CD4-positive, alpha-beta T cell treated with Interleukin-1 beta for 1 hour (primary cell): ENCODE measurements at regions not wholly inside any gene's neighbourhood (a gene's known extent, or its start where the extent isn't known, plus 50 kb on each side); places are given as distances from the start of the nearest gene placed in this dataset.

Experiments
- DNase-seq, 2 donors: peaks; one replicate each; pipeline ENCODE4 v3.0.0-alpha.2; 2020 to 2022

DNA sequence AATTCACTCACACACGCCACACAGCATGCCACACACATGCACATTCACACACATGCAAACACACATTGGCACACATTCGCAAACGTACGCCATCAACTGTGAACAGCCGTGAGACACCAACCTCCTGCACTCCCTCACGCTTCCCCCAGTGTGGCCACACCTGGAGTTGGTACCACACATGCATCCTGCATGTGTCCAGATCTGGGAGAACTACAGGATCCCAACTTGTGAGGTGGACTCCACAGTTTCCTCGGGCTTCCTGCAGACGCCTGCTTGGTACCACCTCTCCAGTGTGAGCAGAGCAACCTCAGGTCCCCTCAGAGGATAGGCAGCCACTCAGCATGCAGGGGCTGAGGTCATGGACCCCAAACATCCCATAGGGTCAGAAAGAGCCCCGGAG lies 239.0 kb downstream of the EIPR1 start:
- no peak for DNase-seq

DNA sequence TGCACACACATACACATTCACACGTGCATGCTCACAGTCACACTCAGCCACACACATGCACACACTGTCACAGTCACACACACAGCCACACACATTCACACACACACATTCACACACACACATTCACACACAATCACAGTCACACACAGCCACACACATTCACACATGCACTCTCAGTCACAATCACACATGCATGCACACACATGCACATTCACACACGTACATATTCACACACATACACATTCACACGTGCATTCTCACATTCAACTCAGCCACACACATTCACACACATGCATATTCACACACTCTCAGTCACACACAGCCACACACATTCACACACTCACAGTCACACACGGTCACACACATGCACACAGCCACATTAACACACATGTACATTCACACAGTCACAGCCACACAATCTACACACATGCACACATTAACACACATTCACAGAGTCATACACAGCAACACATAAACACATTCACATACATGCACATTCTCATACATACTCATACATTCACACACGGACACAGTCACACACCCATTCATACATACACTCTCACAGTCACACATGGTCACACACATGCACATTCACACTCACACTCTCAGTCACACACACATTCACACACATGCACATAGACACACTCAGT lies 239.8 kb downstream of the EIPR1 start:
- DNase-seq = no peak

DNA sequence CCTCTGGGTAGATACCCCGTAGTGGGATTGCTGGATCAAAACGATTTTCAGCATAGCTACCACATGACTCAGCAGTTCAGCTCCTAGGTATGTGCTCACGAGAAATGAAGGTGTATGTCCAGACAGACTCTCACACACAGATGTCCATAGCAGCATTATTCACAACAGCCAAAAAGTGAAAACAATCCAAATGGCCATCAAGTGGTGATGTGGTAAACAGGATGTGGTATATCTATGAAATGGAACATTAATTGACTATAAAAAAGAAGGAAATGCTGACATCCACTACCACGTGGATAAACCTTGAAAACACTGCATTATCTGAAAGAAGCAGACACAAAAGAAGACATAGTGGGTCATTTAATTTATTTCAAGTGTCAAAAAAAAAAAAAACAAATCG lies 241.9 kb downstream of the EIPR1 start:
- DNase-seq = no peak

DNA sequence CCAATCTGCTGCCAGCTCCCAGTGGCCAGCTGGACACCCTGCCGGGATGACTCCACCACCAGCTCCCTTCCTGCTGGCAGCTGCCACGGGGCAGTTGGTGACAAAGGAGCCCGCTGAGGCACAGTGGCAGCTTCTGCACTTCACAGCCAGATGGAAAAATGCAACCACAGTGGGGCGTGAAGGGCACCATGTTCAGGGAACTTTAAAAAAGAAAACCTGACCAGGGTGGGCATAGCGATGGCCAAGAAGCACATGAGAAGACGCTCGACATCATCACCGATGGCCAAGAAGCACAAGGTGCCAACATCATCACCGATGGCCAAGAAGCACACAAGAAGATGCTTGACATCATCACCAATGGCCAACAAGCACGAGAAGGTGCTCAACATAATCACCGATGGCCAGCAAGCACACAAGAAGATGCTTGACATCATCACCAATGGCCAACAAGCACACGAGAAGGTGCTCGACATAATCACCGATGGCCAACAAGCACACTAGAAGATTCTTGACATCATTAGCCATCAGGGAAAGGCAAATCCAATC lies 243.5 kb downstream of the EIPR1 start:
- DNase-seq = no peak

DNA sequence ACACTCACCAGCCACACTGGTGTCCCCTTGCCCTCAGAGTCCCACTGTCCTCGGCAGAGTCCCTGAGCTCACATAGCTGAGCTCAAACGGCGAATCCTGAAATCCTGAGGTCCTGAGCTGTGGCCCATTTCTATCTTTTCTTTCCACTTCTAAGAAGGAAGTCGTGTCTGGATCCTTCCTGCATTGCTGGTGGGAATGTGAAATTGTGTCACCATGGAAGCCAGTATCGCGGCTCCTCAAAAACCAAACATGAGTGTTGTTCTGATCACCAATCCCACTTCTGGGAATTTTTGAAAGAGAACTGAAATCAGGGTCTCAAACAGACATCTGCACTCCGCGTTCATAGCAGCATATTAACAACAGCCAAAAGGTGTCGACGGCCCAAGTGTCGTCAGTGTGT lies 244.7 kb downstream of the EIPR1 start:
- DNase-seq = no peak

DNA sequence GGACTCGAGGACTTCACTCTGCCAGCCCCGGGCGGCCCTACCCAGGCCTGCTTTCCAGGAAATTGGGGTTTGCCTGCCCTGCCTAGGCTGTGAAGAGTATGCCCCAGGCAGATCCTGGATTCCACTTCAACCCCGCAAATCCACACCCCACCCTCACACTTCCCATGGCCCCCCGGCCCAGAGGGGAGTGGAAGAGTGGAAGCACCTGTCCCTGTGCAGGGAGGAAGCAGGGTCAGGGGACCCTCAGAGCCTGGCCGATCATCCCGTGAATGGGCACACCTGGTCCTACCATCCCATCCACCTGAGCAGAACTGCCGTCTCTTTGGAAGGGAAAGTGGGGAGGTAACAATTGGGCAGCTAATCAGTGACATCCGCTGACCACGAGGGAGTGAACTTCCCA lies 245.2 kb downstream of the EIPR1 start:
- no peak for DNase-seq

DNA sequence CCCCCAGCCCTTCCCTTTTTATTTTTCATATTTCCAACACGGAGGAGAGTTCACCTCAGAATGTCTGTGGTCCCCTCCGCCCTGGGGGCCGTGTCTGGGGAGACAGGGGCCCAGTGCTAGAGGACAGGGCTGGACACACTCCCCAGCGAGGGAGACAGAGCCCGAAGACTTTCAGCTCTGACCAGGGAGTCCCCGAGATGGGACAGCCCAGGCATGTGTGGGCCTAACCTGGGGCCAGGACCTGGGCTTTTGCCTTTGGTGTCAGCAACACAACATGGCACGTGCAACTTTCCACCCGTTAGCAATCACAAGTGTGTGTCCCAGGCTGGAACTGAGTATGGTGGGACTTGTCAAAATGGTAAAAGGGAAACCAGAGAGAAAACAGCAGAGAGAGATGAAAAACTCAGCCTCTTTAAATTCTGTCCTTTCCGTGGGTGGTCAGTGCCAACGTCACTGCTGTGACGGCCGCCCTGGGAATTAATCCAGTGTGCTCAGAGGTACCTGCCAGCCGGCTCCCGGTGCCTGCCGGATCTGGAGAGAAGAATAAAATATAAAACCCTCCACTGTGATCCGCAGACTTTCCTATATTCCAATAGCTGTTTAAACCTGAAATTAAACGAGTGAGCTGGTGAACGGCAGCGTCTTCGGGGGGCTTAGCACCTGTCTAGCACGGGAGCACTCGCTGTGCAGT lies 245.8 kb downstream of the EIPR1 start:
- no peak for DNase-seq

DNA sequence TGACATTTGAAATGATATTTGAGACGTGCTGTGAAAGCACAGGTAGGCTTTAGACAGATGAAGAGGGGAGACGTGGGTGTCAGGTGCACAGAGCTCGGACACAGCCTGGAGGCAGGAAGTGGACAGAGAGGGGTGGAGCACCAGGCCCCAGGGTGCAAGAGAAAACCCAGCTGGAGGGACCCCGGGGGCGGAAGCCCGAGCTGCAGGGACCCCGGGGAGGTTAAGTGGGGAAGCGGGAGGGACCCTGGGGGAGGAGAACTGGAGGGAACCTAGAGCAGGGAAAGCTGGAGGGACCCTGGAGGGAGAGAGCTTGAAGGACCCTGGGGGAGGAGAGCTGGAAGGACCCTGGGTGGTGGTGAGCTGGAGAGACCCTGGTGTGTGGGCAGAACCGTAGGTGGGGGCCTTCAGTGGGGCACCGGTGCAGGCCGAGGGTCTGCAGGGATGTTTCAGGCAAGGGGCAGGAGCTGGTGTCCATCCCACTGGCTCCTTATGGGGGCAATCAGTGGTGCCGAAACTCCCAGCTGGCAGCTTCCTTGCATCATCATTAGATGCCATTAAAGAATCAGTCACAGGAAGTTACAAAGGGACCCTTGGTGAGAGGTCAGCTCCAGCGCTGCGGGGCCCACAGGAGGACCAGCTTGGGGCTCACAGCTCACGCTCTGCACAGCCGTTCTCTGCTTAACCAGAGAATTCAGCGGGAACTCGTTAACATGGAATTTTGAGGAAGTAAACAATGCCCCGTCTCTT lies 246.6 kb downstream of the EIPR1 start:
- no peak for DNase-seq

DNA sequence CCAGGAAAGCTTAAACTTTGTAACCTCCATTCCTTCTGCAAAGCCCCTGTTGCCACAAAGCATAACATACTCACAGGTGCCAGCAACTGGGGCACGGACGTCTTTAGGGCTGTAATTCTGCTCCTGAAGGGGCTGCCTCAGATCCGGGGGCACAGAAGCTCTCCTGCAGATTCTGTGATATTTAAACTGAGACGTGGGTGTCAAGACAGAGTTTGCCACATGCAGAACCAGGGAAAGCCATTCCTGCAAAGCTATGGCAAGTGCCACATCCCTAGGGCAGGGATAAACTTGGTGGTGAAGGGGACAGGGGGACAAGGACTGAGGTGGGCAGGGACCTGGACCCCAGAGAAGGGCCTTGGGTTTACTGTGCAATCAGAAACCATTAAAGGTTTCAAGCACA lies 247.2 kb downstream of the EIPR1 start:
- no peak for DNase-seq

DNA sequence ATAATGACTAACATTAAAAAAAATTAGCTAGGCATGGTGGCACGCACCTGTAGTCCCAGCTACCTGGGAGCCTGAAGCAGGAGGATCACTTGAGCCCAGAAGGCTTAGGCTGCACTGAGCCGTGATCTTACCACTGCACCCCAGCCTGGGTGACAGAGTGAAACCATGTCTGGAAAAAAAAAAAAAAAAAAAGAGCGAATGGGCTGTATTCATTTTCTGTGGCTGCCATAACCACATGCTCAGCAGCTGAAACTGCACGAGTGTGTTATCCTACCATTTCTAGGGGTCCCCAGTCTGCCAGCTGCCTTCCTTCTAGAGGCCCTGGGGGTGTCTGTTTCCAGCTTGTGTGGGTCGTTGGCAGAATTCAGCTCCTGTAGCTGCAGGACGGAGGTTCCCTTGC lies 247.8 kb downstream of the EIPR1 start:
- DNase-seq = no peak

DNA sequence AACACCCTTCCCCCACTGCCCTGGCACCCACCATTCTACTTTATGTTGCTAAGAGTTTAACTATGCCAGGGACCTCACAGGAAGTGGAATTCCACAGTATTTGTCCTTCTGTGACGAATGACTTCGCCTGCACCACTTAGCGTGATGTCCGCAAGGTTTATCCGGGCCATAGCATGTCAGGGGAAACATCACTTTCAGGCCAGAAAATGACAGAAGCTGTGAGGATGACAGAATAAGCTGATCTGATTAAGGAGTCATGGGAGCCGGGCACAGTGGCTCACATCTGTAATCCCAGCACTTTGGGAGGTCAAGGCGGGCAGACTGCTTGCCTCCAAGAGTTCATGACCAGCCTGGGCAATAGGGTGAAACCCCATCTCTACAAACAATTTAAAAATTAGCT lies 248.8 kb downstream of the EIPR1 start:
- no peak for DNase-seq

DNA sequence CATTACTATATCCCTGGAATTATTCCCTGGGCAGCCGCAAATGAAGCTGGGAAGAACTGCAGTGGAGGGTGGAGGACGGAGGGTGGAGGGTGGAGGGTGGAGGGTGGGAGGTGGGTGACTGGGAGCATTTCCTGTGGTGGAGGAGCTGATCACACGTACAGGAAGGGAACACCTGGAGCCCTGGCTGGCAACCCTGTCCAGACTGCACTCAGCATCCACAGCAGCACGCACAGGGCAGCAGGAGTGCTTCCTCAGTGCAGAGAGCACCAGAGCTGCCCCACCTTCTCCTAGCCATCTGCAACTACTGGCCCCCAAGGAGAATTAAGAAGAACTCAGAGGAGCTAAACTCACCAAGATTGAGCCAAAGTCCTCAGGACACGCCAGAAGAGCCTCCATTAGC lies 249.9 kb downstream of the EIPR1 start:
- DNase-seq = no peak

DNA sequence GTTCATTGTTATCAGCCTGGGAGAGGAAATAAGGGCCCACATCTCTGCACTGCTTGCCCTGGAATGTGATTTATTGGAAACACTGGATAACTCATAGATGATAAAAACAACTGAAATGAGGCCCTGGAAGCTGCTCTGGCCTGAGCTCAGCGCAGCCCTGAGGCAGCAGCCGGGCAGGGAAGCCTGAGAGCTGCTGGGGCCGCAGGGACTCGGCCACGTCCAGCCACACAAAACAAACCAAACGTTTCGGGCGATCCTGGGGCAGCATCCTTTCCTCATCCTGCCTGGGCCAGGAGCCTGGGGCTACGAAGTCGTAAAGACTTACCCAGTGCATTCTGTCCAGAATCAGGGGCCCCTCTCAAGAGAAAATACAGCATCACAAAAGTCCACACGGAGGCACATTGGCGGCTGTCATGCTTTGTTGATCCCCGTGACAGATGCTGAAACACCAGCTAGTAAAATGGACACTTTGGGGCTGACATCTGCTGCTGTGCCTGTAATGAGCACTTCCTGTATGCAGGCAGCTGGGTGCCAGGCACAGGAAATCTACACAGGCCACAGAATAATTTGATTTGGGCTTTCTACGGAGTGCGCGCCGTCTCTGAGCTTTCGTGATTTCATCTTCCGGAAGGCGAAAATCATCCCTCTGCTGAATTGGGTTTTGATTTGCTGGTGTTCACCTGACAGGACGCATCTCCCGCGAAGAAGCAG lies 250.6 kb downstream of the EIPR1 start:
- no peak for DNase-seq

DNA sequence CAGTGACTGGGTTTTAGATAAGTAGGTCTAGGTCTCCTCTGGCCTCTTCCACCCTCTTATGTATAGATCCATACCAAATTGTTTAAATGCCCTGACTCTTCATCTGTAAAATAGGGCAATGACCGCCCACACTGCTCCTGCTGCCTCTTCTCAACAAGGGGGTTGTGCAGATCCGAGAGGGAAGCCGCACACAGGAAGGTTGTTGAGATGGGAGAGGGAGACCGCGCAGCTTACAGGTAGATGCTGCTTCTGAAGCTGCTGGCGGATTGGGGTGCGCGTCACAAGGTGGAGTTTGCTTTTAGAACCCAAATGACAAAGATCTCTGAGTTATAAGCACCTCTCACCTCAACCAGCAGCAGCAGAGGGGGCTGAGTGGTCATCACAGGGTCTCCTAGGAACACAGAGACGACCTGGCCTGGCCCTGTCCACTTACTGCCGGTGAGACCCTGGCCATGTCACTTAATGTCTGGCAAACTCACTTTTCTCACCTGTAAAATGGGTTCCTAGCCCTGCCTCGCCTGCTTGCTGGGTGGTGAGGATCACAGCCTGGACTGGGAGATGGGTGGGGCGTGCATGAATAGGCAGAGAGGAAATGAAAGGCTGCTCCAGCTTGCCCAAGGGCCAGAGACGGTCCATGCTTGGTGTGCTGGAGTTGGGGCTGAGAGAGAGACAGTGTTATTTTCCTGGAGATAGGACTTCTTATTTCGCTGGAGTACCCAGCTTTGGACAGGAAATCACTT lies 251.3 kb downstream of the EIPR1 start:
- DNase-seq = no peak

DNA sequence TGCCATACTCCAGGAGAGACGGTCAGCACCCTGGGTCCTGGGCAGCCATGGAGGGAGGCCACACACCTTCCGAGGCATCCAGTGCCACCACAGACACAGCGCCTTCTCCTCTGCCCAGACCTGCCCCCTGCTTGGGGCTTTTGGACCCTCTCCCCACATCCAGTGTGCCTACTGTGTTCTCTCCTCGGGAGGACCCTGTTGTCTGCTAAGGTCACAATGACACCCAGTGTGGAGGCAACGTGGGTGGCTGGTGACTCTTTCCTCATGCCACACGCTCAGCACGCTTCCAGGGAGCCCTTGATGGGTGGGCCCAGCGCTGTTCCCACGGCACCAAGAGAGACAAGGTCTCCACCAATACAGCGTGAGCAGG lies 251.9 kb downstream of the EIPR1 start:
- DNase-seq = no peak

DNA sequence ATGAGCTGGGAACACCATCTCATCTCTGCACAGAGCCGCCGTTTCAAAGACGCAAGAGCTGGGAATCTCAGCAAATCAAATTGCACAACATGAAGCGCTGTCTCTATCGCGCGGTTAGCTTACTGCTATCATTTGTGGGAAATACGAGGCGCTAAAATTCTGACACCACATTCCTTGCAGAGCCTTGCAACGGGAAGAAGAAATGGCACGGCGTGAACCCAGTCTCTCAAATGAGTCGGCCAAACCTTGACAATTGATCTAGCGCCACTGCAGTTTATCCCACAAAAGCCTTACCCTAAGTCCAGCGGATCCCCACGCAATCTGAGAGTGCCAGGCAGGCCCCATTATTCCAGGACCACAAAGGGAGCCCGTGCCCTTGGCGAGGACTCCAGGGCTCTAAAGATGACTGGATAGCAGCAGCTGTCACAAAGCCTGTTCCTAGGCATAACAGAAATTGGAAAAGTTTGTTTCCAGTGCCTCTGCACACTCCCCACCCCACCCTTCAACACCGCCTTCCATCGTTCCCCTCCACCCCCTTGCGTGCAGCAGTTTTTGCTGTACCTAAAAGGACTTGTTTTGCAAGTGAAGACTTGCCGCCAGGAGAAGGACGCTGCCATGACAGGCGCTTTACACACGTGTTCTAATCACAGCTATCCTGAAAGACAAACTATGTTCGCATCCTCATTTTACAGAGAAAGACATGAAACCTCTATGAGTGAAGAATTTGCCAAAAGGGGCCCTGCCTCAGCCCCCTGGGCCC lies 252.4 kb downstream of the EIPR1 start:
- no peak for DNase-seq

DNA sequence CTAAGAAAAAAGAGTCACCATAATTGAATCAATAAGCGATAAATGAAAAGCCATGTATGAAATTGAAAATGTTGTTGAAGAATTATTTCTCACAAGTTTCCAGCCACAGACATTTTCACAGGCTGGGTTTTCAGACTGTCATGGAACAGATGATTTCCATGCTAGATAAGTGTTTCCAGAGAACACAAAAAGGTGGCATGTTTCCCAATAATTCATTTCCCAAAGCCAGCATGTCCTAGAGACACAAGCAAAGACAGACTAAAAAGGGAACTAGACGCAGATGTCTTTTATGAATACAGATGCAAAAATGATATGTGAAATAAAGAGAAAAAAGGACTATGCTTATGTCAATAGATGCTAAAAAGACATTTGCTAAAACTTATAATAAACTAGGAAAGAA lies 255.1 kb downstream of the EIPR1 start:
- DNase-seq = no peak

DNA sequence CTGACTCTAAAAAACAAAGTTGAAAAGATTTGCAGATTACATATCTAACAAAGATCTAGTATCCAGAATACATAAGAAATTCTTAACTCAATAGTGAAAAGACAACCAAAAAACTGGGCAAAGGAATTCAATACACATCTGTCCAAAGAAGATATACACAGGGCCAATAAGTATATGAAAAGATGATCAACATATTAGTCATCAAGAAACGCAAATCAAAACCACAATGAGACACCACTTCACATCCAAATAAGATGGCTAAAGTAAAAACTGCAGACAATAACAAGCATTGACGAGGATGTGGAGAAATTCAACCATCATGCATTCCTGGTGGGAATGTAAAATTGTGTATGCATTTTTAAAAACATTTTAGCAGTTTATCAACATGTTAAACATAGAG lies 256.0 kb downstream of the EIPR1 start:
- no peak for DNase-seq

DNA sequence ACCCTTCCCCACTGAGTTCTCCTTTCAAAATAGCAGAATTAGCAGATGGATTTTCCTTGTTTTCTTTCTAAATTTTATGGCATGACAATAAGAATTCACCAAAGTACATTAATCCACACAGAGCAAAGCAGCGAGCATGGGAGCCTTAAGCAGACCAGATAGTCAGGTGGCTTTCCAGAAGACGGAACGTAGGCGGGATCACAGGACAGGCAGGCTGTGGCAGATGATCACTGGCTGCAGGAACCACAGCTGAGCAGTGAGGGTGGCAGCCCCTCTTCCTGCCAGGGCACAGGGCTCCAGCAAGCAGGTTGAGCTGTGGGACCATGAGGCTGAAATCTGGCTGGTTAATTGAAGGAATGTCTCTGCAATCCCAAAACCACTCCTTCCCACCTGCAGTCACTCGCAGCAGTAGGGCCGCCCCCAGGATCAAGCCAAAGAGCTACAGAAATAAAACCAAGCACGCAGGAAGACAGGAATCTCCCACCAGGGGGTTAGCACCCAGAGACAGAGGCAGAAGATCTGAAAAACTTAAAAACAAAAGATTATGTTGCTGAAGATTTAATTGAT lies 259.9 kb downstream of the EIPR1 start:
- DNase-seq = no peak

DNA sequence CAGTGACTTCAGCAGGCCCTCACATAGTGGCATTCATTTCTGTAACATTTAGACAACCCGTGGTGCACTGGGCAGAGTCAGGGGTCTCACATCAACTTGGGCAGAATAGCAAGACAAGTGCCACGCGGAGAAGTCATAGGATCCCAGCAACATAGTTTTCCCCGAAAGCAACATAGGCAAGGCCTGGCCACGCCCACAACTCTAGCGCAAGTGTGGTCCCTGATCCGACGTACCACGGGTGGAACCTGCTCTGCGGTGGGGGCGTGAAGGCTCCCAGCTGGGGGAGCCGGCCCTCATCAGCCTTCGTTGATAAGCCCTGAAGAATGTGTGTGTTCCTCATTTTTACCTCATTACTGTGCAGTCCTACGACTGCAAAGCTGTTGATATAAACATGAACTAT lies 261.2 kb downstream of the EIPR1 start:
- DNase-seq = no peak

DNA sequence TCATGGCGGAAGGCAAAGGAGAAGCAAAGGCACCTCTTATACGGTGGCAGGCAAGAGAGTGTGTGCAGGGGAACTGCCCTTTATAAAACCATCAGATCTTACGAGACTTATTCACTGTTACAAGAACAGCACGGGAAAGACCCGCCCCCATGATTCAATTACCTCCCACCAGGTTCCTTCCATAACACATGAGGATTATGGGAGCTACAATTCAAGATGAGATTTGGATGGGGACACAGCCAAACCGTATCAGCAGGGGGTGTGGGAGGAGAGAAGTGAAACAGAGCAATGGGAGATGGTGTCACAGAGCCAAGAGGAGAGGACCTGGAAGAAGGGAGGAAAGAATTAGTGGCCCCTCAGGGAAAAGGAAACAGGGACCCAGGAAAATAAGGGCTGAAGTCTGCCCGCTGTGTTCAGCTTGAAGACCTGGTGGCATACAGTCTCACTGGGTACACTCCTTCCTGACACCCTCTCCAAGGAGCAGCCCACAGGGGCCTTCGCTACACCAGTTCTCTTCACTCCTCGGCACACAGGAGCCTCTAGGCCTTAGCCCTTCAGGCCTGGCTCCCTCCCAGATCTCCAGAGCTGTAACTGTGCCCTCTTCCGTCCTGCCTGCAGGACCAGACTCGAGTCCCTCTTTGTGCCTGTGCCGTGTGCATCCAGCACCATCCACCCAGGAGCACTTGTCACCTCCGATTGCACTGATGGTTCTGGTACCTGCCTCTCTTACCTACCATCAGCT lies 262.1 kb downstream of the EIPR1 start:
- no peak for DNase-seq
